HG03439 (cell line): ENCODE measurements at regions not wholly inside any gene's neighbourhood (a gene's known extent, or its start where the extent isn't known, plus 50 kb on each side); places are given as distances from the start of the nearest gene placed in this dataset.

Experiments used
- ATAC-seq: cut with Tn5 transposase; IDR thresholded peaks from one replicate; pipeline ENCODE4 v1.9.1; 2021; ENCODE audit warnings: mild to moderate bottlenecking, moderate library complexity; ENCODE audit not compliant: unreplicated experiment

DNA sequence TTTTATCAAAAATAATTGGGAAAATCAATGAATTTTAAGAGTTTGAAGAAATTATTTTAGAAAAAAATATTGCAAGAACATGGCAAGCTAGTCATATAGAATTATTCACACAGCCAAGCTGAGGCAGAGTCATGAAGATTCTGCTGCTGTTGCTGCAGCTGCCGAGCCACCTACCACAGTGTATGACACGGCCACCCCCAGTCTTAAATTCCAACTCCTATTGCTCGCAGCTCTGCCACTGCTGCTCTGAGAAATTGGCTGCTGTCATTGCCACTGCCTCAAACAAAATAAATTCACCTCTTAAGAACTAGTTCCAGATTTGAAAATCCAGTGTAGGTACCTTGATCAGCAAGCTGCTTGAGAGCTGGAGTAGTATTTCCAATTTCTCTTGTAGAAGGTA is 1318.8 kb upstream of the ACO1 start:
- ATAC-seq = no peak

DNA sequence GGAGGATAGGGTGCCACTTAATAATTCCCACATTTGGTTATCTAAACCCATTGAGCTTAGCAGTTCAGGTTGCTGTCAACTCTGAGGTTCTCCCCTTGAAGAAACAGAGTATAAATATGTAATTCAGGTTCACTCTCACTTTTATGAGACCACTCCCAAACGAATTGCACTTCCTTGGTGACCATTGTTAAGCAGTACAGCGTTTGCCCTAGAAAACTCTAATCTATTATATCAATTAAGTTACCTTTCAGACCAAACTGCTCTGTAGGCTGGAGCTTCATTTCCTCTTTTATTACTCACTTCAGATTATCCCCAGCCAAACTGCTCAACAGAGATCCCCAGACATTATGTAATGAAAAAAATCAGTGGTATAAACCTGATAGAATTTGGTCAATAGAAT is 1317.0 kb upstream of the ACO1 start:
- ATAC-seq = no peak

DNA sequence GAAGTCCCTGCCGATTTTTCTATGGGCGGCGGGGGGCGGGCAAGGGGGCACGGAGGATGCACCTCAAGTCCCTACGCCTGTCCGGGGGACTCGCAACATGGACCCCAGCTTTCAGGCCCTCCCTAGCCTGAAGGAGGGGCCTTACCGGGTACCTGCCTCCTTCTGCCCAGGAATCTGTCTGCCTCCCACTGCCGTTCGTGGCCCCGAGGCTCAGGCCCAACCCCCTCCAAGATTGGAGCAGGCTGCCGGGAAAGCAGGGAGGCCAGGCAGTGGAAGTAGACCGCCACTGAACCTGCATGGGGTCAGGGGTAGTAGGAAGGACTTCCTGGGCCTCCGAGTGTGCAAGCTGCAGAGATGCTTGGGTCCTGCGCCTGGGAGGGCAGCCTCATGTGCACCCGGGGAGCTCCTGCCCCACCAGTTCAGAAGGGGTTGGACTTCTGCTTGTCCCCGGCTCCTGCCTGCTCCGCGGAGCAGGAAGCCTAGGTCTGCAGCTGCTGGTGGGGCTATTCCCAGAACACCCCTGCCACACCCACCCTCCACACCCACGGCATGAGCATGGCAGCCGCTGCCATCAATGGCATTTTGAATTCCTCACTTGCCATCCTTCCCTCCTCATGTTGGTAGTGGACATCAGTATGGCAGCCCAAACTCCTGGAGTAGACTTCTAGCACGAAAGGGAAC is 1312.7 kb upstream of the ACO1 start:
- no peak for ATAC-seq

DNA sequence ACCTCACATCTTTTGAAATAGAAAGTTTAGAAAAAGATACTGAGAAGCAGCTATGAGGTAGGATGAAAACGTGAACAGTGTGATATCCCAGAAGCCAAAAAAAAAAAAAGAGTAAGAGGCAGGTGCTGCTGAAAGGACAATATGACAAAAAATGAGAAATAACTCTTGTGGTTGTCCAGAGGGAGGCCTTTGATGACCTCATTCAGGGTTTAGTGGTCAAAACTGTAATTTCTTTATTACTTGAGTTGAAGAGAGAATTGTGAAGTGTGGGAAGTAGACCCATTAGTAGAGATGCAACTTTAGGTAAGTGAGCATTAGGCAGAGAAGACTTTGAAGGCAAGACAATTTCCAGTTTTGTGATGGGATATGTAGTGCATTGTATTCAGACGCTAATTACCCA is 1306.3 kb upstream of the ACO1 start:
- ATAC-seq = peak; percentile 70

DNA sequence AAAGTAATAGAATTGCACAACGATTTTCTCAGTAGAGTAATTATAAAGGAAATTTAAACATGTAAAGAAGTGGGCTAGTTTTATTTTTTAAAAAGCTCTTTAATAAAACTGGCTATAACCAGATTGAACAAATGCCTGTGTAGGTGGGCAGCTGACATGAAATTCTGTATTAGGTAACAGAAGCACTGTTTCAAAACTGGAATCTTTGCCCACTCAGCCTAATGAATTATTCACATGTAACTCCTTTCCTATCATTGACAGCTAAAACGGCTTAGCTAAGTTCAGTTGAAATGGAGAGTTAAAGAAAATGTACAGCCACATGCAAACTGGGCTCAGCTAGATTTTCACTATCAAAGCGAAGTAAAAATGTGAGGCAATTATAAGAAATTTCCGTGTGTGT is 1300.1 kb upstream of the ACO1 start:
- ATAC-seq = no peak

DNA sequence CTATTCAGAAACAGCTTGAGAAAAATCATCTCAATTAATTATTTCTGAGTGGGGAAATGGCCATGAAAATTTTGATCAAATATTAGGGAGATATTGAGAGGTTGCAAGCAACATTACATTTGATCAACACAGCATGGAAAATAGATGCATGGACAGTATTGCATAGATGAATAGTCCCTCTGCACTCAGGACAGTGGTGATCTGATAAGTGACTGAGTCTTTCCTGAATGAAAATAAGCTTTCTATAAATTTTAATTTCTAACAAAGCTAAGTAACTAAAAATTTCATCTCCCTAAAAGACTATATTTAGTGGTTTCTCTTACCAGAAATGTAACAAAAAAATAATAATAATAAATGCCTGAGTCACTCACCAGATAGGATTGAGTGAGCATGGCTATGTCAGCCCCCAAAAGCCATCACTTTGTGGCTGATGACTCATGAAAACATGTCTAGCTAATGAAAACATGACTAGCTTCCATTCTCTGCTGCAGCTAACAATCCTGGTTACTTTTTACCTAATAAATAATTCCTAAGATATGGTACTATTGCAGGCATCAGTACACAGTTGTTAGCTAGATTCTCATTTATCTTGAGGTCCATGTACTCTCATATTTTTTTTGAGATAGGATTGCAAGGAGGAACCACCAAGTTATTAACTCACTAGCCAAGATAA is 1294.8 kb upstream of the ACO1 start:
- no peak for ATAC-seq

DNA sequence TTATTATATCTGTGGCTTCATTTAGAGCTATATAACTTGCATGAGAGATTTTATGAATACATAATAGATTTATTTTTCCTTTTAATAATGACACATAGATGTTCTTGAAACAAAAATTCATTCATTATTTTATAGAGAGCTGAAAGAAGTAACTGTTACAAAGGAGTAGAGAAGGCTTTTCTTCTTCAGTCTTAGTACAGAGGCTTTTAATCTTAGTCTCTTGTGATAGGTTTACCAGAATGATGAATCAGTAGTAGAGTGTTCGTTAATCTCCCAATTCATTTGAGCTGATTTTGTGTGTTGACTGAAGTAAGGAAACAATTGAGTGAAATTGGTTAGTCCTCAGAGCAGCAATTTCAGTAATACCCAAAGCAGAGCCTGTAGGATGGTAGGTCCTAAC is 1284.1 kb upstream of the ACO1 start:
- no peak for ATAC-seq

DNA sequence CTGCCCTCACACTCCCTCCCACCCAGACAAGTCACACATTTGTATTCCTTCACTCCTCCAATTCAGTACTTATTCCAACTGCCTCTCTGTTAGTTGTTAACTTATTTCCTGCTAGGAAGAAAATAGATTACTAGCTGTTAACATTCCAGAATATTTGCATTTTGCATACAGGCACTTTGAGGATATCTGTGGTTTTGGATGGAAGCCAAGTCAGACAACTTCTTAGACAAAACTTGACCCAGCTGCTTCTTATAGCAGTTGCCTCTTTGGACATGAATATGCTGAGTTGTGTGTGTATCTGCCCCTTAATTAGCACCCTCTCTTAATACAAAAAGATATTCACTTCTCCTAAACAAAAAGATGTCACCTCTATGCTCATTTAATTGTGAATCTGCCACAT is 1280.6 kb upstream of the ACO1 start:
- ATAC-seq = peak; percentile 70

DNA sequence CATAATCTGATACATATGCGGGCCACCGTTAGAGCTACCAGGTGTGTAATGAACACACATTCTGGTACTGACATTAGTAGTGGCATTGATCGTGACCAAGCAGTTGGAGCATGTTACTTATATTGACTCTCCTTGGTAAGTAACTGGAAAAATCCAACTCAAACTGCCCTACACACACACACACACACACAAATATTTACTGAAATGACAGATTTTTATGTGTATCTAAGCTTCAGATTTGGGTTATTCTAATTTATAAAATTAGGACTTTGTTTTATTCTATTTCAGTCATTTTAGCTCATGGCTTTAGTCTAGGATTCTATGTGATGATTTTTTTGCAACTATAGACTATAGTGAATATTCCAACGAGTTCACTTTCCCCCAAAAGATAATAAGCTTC is 1280.2 kb upstream of the ACO1 start:
- ATAC-seq = no peak

DNA sequence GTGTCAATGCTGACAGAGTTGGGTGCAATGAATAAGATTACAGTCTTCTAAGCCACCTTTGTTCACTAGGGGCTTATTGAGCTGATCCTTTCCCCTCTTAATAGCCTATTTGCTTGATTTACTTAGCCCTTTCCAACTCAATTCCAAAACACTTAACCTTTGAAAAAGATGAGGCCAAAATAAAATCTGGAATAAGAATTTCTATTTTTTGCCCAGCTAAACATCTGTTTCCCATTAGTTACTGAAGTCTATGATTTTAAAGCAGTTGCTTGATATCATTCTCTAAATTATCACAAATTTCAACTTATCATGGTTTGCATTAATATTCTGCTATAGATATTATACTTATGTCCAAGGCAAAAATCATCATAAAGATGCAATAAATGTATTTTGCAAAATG is 1272.0 kb upstream of the ACO1 start:
- no peak for ATAC-seq

DNA sequence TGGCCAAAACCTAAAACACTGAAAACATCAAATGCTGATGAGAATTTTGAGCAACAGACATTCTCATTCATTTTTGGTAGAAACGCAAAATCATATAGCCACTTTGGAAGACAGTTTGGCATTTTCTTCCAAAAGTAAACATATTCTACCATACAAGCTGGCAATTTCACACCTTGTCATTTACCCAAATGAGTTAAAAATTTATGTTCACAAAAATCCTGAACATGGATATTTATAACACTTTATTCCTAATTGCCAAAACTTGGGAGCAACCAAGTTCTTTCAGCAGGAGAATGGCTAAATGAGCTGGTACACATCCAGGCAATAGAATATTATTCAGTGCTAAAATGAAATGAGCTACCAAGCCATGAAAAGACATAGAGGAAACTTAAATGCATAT is 1270.1 kb upstream of the ACO1 start:
- no peak for ATAC-seq

DNA sequence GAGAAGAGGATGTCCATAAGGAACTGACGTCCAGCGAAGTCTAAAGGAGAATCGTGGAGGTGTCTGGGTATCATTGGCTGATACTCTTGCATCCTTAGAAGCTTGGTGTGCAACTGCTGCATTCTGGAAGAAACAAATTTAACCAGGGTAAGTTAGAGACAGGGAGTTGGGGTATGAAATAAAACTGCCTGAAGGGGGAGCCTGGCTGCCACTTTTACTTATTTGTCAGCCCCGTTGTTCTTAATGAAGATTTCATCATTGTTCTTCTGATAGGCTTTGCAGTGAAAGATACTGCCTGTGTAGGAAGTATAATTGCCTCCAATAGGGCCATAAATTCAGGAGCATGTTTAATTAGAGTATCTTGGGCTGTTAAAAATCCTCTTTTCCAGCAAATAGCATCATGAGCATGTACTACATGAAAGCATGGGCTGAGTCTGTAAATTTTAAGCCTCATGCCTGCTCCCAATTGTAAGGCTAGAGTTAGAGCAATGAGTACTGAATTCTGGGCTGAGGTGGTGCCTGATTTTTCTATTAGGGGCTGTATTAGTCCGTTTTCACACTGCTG is 1264.5 kb upstream of the ACO1 start:
- ATAC-seq = peak; percentile 83

DNA sequence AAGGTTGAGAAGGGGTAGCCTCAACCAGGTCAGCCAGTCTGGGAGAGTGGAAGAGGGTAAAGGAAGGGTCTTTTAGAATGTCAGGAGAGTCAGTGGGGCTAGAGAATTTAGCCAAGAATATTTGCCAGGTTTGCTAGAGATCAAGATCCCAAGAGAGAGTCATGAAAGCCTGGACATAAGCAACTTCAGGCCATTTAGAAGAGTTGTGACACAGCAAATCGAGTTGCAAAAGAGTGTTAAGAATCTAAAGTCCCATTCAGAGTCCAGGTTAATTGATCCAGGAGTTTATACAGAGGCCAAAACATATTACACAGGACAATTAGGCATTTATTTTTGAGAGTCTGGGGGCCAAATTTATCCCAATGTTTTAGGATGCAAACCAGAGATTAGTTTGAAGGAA is 1260.1 kb upstream of the ACO1 start:
- ATAC-seq = no peak

DNA sequence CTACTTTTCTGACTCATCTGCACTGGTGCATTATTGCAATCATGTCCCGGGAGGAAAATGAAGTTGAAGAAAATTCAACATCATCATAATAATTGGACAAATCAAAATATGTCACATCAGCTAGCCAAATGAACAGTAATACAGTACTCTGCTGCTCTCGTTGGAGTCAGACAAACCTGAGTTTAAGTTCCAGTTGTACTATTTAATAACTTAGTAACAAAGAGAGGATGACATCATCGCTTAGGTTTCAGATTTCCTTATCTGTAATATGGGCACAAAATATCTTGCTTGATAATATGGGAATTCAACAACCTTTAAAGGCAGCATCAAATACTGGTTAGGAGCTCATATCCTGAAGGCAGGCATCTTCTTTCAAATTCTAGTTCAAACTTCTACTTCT is 1248.9 kb upstream of the ACO1 start:
- no peak for ATAC-seq

DNA sequence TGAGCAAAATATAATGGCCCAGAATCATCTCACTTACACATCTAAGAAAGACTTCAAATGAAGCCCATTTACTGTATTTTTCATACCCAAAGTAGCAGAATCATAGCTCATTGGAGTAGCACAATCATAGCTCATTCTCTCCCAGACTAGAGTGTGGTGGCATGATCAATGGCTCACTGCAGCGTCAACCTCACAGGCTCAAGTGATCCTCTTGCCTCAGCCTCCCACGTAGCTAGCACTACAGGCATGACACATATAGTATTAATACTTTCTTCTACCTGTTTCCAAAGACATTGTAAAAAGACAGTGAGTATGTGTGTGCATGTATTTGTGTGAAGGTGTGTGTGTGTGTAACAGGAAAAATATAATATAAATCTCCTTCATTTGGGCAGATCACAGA is 1247.9 kb upstream of the ACO1 start:
- ATAC-seq = no peak

DNA sequence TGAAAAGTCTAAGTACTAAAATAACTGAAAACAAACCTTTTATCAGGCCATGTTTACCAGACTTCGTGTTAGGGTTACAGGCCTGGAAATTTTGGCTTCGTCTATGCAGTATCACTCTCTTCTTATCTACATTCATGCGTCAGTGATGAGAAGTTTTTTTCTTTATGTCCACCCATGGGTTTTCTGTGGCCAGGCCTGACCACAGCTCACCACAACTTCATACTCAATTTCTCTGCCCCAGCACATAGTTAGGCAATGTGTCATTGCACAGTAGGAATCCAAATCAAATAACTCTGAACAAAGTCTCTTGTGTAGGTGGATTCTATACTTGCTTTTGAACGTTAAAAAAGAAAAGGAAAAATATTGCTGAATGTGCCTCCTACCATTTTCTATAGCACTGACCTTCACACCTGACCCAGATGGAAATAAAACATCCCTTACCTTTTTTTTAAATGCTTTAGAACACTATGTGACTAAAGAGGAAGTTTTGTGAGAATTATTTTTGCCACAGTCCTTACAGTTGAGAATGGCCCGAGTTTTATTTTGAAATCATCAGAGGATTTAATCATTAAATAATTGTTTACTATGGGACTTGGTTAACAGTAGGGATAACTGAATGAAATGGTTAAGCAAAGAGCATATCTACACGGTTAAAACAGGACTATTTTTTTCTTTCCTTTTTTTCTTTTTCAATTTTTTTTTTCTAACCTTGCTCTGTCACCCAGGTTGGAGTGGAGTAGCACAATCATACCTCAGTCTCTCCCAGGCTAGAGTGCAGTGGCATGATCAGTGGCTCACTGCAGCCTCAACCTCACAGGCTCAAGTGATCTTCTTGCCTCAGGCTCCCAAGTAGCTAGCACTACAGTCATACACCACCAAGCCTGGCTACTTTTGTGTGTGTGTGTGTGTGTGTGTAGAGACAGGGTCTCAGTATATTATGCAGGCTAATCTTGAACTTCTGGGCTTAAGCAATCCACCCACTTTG is 1247.0 kb upstream of the ACO1 start:
- ATAC-seq = no peak

DNA sequence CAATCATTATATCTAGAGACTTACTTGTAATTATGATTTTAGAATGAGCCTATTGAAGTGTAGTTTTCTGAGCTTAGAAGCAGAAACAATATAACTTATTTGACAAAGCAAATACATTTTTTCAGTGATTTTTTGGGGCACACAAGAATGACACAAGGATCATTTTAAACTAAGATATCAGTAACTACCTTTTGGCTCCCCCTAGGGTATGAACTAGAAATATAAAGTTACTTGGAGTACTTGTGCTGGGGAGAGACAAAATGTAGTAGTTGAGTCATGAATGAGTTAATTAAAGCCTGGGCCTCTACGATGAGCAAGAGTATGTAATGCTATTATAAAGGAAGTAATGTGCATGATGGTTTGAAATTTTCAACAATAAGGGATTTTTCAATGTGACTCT is 1244.1 kb upstream of the ACO1 start:
- no peak for ATAC-seq

DNA sequence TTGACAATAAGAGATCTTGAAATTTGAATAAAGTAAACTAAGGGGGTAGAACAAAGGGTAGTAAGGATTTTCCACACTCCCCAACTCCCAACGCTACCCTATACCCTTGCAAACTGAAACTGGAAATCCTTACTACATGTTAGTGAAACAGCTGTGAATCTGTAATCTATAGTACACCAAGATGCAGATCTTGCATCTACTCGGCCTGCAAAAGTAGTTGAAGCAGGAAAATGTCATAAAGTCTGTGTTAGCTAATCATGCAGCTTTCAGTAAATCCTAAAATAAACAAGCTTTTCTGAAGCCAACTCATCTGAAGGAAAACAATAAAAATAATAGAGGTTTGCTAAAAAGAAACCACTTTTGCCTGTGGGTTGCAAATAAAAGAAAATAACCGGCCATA is 1242.0 kb upstream of the ACO1 start:
- ATAC-seq = no peak

DNA sequence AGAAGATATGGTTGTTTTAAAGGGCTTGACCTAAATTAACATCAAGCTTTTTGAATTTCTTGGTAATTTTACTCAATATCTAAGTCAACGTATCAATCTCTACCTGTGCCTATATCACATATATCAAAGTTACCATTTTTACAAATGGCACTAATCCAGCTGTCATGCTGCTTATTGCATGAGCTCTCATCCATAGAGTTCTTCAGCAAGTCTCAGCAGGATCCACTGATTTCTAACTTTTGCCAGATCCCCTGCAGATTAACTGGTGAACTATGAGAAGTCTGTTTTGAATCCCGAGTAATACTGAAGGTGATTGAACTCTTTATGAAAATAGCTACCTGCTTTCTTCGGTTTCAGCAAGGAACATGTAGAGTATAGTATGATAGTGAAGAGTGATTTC is 1239.8 kb upstream of the ACO1 start:
- ATAC-seq = no peak

DNA sequence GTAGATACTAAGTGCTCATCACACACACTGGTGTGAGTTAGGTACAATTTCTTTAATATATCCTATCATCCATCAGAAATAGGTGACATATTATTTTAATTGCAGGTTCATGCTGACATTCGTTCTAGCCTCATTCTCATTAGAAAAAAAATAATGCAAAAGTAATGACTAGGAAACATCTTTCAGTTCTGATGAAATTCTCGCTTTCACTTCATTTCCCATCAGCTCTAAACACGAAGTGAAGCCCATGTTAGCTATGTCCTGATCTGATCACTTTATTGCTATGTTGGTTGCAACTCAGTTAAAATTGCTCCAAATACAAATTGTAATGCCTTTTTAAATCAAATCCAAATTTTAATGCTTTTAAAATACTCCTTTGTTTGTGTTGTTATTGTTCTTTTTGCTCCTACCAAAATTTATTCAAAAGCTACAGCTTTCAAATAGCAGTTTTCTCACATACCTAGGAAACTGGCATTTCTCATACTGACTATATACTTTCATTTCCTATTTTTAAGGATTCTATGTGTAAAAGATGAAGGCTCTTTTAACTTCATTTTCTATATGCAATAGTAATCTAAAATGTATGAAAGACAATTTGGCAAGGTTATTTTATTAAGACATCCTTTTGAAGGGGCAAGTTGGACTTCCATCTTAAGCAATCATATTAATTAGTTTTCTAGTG is 1237.8 kb upstream of the ACO1 start:
- ATAC-seq = peak; percentile 96
